Endothelial cell of umbilical vein (primary cell): ENCODE measurements at regions not wholly inside any gene's neighbourhood (a gene's known extent, or its start where the extent isn't known, plus 50 kb on each side); places are given as distances from the start of the nearest gene placed in this dataset.

Experiments used
- BruUV-seq: library from RNA; stranded (reverse); fragments of 400-500 nt; replicated peaks from 2 replicates; lab custom pipeline; 2021; lab: Mats Ljungman, UMichigan
- CTCF ChIA-PET: fragments of 300-600, 350-600 bp; sonication (Branson Sonifier 250); formaldehyde crosslinking; loops from one replicate; lab custom pipeline; 2021; ENCODE audit warnings: antibody characterized with exemption, inconsistent platforms; lab: Charles Lee
- POLR2A ChIA-PET: fragments of 300-600, 350-600 bp; sonication (Branson Sonifier 250); formaldehyde crosslinking; loops from one replicate; lab custom pipeline; 2021; ENCODE audit warnings: antibody characterized with exemption, inconsistent platforms; lab: Charles Lee
- DNase-seq: peaks from one replicate; pipeline ENCODE4 v3.0.0-alpha.2; 2011; ENCODE audit warnings: low read depth, low spot score
- FAIRE-seq: peaks from 2 replicates; lab custom pipeline; 2011; peaks lifted over from hg19 to GRCh38; lab: Jason Lieb, UNC
- H2AFZ ChIP-seq: 2 replicates; pipeline ENCODE4 v1.6.0; 2012; ENCODE audit warnings: low read depth, low read length, control low read depth, inconsistent platforms
- H3K27ac ChIP-seq: 2 replicates; pipeline ENCODE4 v1.5.1; 2011; ENCODE audit warnings: low read depth, mild to moderate bottlenecking, control low read depth, low read length, moderate library complexity; ENCODE audit not compliant: insufficient read depth
- H3K27me3 ChIP-seq, 2 experiments: 2 replicates each; pipeline versions ENCODE4 v1.6.0 to v1.6.1; 2011; ENCODE audit warnings: low read length in 2 of 2, mixed read lengths in 1 of 2; ENCODE audit not compliant: control insufficient read depth in 2 of 2, insufficient read depth in 2 of 2
- H3K36me3 ChIP-seq, 2 experiments: 2 replicates in 1 of 2; 3 replicates in 1 of 2; pipeline ENCODE4 v1.5.1; 2011; ENCODE audit warnings: low read length in 2 of 2, mild to moderate bottlenecking in 1 of 2, moderate library complexity in 1 of 2; ENCODE audit not compliant: control insufficient read depth in 2 of 2, insufficient read depth in 2 of 2; ENCODE audit errors: extremely low read depth in 1 of 2
- H3K4me1 ChIP-seq: 3 replicates; pipeline ENCODE4 v1.5.1; 2011; ENCODE audit warnings: mild to moderate bottlenecking, low read length; ENCODE audit not compliant: control insufficient read depth, insufficient read depth; ENCODE audit errors: extremely low read depth
- H3K4me2 ChIP-seq: 2 replicates; pipeline ENCODE4 v1.6.1; 2011; ENCODE audit warnings: low read length, control low read depth, mixed read lengths; ENCODE audit not compliant: insufficient read depth
- H3K4me3 ChIP-seq, 3 experiments: fragments of 200-600 bp in 1 of 3; sonication (generic), shearing (Covaris generic) in 1 of 3; replicated peaks in 1 of 3; 2 replicates each; pipeline ENCODE4 v1.5.1; 2011 to 2016; ENCODE audit warnings: control low read depth in 3 of 3, low read length in 3 of 3, mild to moderate bottlenecking in 2 of 3, inconsistent platforms in 1 of 3, low read depth in 1 of 3, moderate library complexity in 1 of 3; ENCODE audit not compliant: insufficient read depth in 1 of 3
- H3K79me2 ChIP-seq: 2 replicates; pipeline ENCODE4 v1.6.0; 2012; ENCODE audit warnings: low read length, inconsistent platforms; ENCODE audit not compliant: control insufficient read depth, insufficient read depth
- H3K9ac ChIP-seq: replicated peaks from 2 replicates; pipeline ENCODE3; 2011; ENCODE audit warnings: low read length, control low read depth; ENCODE audit not compliant: insufficient read depth; ENCODE audit errors: extremely low read depth
- H3K9me1 ChIP-seq: replicated peaks from 3 replicates; pipeline ENCODE4 v1.6.0; 2011; ENCODE audit warnings: mild to moderate bottlenecking, low read length; ENCODE audit not compliant: control insufficient read depth, insufficient read depth; ENCODE audit errors: extremely low read depth
- H3K9me3 ChIP-seq: replicated peaks from 2 replicates; pipeline ENCODE4 v1.5.1; 2012; ENCODE audit warnings: low read length, inconsistent platforms; ENCODE audit not compliant: control insufficient read depth, insufficient read depth
- H4K20me1 ChIP-seq: replicated peaks from 2 replicates; pipeline ENCODE3; 2011; ENCODE audit warnings: mild to moderate bottlenecking, low read length; ENCODE audit not compliant: control insufficient read depth, insufficient read depth; ENCODE audit errors: extremely low read depth
- EZH2 ChIP-seq: IDR thresholded peaks from 2 replicates; pipeline ENCODE4 v1.6.1; 2012; ENCODE audit warnings: borderline replicate concordance, low read depth, mild to moderate bottlenecking, moderate library complexity, low read length, inconsistent platforms; ENCODE audit not compliant: severe bottlenecking
- FOS ChIP-seq: IDR thresholded peaks from 2 replicates; pipeline ENCODE4 v1.6.1; 2011; ENCODE audit warnings: mild to moderate bottlenecking, low read length, moderate library complexity, borderline replicate concordance; ENCODE audit not compliant: insufficient read depth
- GATA2 ChIP-seq: IDR thresholded peaks from 2 replicates; pipeline ENCODE4 v1.7.0; 2011; ENCODE audit warnings: low read depth, mild to moderate bottlenecking, moderate library complexity, mixed read lengths, low read length; ENCODE audit not compliant: insufficient read length, insufficient read depth
- JUN ChIP-seq: IDR thresholded peaks from 2 replicates; pipeline ENCODE4 v1.6.1; 2011; ENCODE audit warnings: borderline replicate concordance, low read depth; ENCODE audit not compliant: insufficient read length, insufficient read depth
- MYC ChIP-seq: IDR thresholded peaks from one replicate; pipeline ENCODE4 v1.6.1; 2011; ENCODE audit warnings: mild to moderate bottlenecking, low read depth, low read length
- POLR2A ChIP-seq: IDR thresholded peaks from 2 replicates; pipeline ENCODE4 v1.6.1; 2012; ENCODE audit warnings: low read depth, mild to moderate bottlenecking, control low read depth, low read length
- POLR2AphosphoS5 ChIP-seq: IDR thresholded peaks from 2 replicates; pipeline ENCODE4 v1.6.1; 2012; ENCODE audit warnings: low read depth, mild to moderate bottlenecking, control low read depth, low read length, moderate library complexity; ENCODE audit not compliant: insufficient read depth
- dilution Hi-C: fragments of 300-500 bp; cut with MboI; formaldehyde crosslinking; loops from one replicate; pipeline ENCODE4 v1.15.0; 2019; ENCODE audit warnings: low sequenced_read_pairs; ENCODE audit not compliant: extremely low pct_ligation_motif_present
- intact Hi-C: fragments of 100-400 bp; cut with micrococcal nuclease; formaldehyde crosslinking; loops from one replicate; pipeline ENCODE4 v1.10.0; 2022
- TF ChIP-seq, protein P1 (sequence below), 2 donors: IDR thresholded peaks; 1 replicate in 1 of 2; 2 replicates in 1 of 2; pipeline ENCODE4 v1.5.1; 2011; ENCODE audit warnings: low read length in 2 of 2, mild to moderate bottlenecking in 2 of 2, moderate library complexity in 2 of 2, control low read depth in 1 of 2, inconsistent platforms in 1 of 2, low read depth in 1 of 2; ENCODE audit not compliant: insufficient read depth in 1 of 2; ENCODE audit errors: extremely low read depth in 1 of 2
- TF ChIP-seq, protein P2 (sequence below): IDR thresholded peaks from 2 replicates; pipeline ENCODE4 v1.6.1; 2011; ENCODE audit not compliant: insufficient read depth, insufficient read length

DNA sequence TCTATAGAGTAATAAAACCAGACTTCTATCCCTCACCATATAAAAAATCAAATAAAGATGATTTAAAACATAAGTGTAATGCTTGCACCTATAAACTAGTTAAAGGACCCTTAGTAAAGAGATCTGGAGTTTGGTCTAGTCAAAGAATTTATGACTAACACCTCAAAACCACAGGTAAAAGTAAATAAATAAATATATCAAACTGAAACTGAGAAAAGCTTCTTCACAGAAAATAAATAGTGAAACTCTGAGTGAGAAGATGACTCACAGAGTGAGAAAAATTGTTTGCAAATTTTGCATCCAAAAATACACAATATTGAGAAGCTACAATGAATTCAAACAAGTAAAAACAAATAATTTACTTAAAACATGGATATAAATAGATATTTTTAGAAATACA lies 387.8 kb downstream of the KDM5D start:
- dilution Hi-C loops (no loop called here), intact Hi-C loops (no loop called here)
- no peaks in the 10 kb centered on the region for H3K4me1 ChIP-seq
- DNase-seq, result no peak
- TF ChIP-seq EZH2 (no peak), FOS (no peak), GATA2 (no peak), JUN (no peak), MYC (no peak), POLR2A (no peak), POLR2AphosphoS5 (no peak)
- TF ChIP-seq, protein P1, sequence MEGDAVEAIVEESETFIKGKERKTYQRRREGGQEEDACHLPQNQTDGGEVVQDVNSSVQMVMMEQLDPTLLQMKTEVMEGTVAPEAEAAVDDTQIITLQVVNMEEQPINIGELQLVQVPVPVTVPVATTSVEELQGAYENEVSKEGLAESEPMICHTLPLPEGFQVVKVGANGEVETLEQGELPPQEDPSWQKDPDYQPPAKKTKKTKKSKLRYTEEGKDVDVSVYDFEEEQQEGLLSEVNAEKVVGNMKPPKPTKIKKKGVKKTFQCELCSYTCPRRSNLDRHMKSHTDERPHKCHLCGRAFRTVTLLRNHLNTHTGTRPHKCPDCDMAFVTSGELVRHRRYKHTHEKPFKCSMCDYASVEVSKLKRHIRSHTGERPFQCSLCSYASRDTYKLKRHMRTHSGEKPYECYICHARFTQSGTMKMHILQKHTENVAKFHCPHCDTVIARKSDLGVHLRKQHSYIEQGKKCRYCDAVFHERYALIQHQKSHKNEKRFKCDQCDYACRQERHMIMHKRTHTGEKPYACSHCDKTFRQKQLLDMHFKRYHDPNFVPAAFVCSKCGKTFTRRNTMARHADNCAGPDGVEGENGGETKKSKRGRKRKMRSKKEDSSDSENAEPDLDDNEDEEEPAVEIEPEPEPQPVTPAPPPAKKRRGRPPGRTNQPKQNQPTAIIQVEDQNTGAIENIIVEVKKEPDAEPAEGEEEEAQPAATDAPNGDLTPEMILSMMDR (IDR thresholded peaks at IDR 0.05; ENCODE audit: extremely low read depth in 1 of 2, insufficient read depth in 1 of 2, low read depth in 1 of 2, low read length in 2 of 2), result no peak
- TF ChIP-seq, protein P2, sequence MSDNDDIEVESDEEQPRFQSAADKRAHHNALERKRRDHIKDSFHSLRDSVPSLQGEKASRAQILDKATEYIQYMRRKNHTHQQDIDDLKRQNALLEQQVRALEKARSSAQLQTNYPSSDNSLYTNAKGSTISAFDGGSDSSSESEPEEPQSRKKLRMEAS, result no peak
- no TSS peak for BruUV-seq
- no peak overlapping the region for H2AFZ ChIP-seq
- H3K4me3 ChIP-seq, result no peak overlapping the region
- H3K27ac ChIP-seq, result no peak overlapping the region
- H3K27me3 ChIP-seq, result no peaks in the 10 kb centered on the region
- FAIRE-seq, result no peak
- CTCF ChIA-PET, result no interaction called here
- POLR2A ChIA-PET, result no interaction called here
- H3K9ac ChIP-seq, result no peak overlapping the region
- no peaks in the 10 kb centered on the region for H4K20me1 ChIP-seq
- no peaks in the 10 kb centered on the region for H3K36me3 ChIP-seq
- H3K9me1 ChIP-seq, result no peaks in the 10 kb centered on the region
- no peak overlapping the region for H3K4me2 ChIP-seq
- no peaks in the 10 kb centered on the region for H3K9me3 ChIP-seq
- no peaks in the 10 kb centered on the region for H3K79me2 ChIP-seq
